ENCODE measurements at regions not wholly inside any gene's neighbourhood (a gene's known extent, or its start where the extent isn't known, plus 50 kb on each side); places are given as distances from the start of the nearest gene placed in this dataset.

- no peak overlapping the region for H3K4me2 ChIP-seq
- H3K4me1 ChIP-seq (ENCODE audit: insufficient read depth): peaks cover 18% of the 10 kb centered on the region
- ATAC-seq: no peak
- no peaks in the 10 kb centered on the region for H3K9me2 ChIP-seq (ENCODE audit: insufficient read depth)
- H4K20me1 ChIP-seq (replicated peaks; ENCODE audit: insufficient read depth): no peaks in the 10 kb centered on the region
- Mint-ChIP-seq H3K4me3 (no peak overlapping the region), H3K27ac (no peak overlapping the region), H3K9me3 (no peaks in the 10 kb centered on the region; the same call in 1 of the 3 replicates), H3K4me1 (peaks cover 17% of the 10 kb centered on the region), H3K36me3 (ENCODE audit: low read depth) (no peaks in the 10 kb centered on the region), H3K27me3 (ENCODE audit: insufficient read depth, low read depth, poor library complexity) (no peaks in the 10 kb centered on the region)
- no peak for DNase-seq (ENCODE audit: low spot score)
- no peaks in the 10 kb centered on the region for H3K36me3 ChIP-seq (ENCODE audit: insufficient read depth)
- H3F3A ChIP-seq (replicated peaks; ENCODE audit: low read depth): no peaks in the 10 kb centered on the region
- no peak overlapping the region for H3K27ac ChIP-seq (ENCODE audit: low read depth)
- no peaks in the 10 kb centered on the region for H3K27me3 ChIP-seq (ENCODE audit: insufficient read depth)
- H2AFZ ChIP-seq: no peak overlapping the region
- no peak overlapping the region for H3K4me3 ChIP-seq
- no peak for TF ChIP-seq EZH2 (IDR thresholded peaks at IDR 0.05; ENCODE audit: low read depth, unreplicated experiment)
- no peak for TF ChIP-seq JUNB (IDR thresholded peaks at IDR 0.05; ENCODE audit: unreplicated experiment)
- no peak for TF ChIP-seq EZH2phosphoT487 (IDR thresholded peaks at IDR 0.05; ENCODE audit: unreplicated experiment)
- no peak for TF ChIP-seq ZNF462 (CRISPR knock-in tag; IDR thresholded peaks at IDR 0.05)
- no peak for TF ChIP-seq ZNF114 (CRISPR knock-in tag; IDR thresholded peaks at IDR 0.05)
- no peak for TF ChIP-seq POLR2AphosphoS5 (IDR thresholded peaks at IDR 0.05; ENCODE audit: low read depth)
- no peak for TF ChIP-seq CREB1 (CRISPR knock-in tag; IDR thresholded peaks at IDR 0.05; ENCODE audit: low read depth)
- no peak for TF ChIP-seq NANOG (IDR thresholded peaks at IDR 0.05; ENCODE audit: borderline replicate concordance)
- no peak for TF ChIP-seq ZNF331 (CRISPR knock-in tag; IDR thresholded peaks at IDR 0.05; ENCODE audit: low read depth)
- TF ChIP-seq REST (IDR thresholded peaks at IDR 0.05; ENCODE audit: unreplicated experiment): no peak
- no peak for TF ChIP-seq CTCF (conservative IDR thresholded peaks at IDR 0.05; ENCODE audit: low read depth in 2 of 2)
- TF ChIP-seq STAT1 (IDR thresholded peaks at IDR 0.05; ENCODE audit: unreplicated experiment): no peak
- no peak for TF ChIP-seq ETS1 (IDR thresholded peaks at IDR 0.05)
- no peaks in the 10 kb centered on the region for H3K79me2 ChIP-seq (replicated peaks; ENCODE audit: insufficient read depth)
Measured at GRCh38 chr21:25297117-25297516, 310.2 kb downstream of the MRPL39 start.

All from GM23338 (cell line).